DND-41 (cell line): ENCODE measurements at regions not wholly inside any gene's neighbourhood (a gene's known extent, or its start where the extent isn't known, plus 50 kb on each side); places are given as distances from the start of the nearest gene placed in this dataset.

Experiments used
- ATAC-seq: fragments of 200-7000 bp; cut with Tn5 transposase; 3 replicates; pipeline ENCODE4 v1.9.1; 2021; ENCODE audit warnings: low read depth; ENCODE audit not compliant: insufficient read depth
- DNase-seq: peaks from one replicate; pipeline ENCODE4 v3.0.0-alpha.2; 2020
- H2AFZ ChIP-seq: 2 replicates; pipeline ENCODE4 v1.6.0; 2012; ENCODE audit warnings: low read depth, low read length
- H3K27ac ChIP-seq: 2 replicates; pipeline ENCODE4 v1.5.1; 2012; ENCODE audit warnings: low read length, inconsistent platforms
- H3K27me3 ChIP-seq: fragments of 200-600 bp; sonication (generic); 2 replicates; pipeline ENCODE4 v1.6.0; 2012; ENCODE audit warnings: low read length, mild to moderate bottlenecking, inconsistent platforms; ENCODE audit not compliant: insufficient read depth, poor library complexity
- H3K36me3 ChIP-seq: 2 replicates; pipeline ENCODE4 v1.5.1; 2012; ENCODE audit warnings: low read length, inconsistent platforms; ENCODE audit not compliant: insufficient read depth
- H3K4me1 ChIP-seq: 2 replicates; pipeline ENCODE4 v1.5.1; 2012; ENCODE audit warnings: mild to moderate bottlenecking, low read length; ENCODE audit not compliant: insufficient read depth
- H3K4me2 ChIP-seq: 2 replicates; pipeline ENCODE4 v1.6.0; 2012; ENCODE audit warnings: mild to moderate bottlenecking, moderate library complexity, low read length, inconsistent platforms; ENCODE audit not compliant: insufficient read depth
- H3K4me3 ChIP-seq, 2 experiments: fragments of 200-600 bp in 1 of 2; shearing (Covaris generic) in 1 of 2; 2 replicates each; pipeline ENCODE4 v1.5.1; 2012 to 2016; ENCODE audit warnings: inconsistent platforms in 2 of 2, low read length in 2 of 2, mild to moderate bottlenecking in 2 of 2, low read depth in 1 of 2, moderate library complexity in 1 of 2
- H3K79me2 ChIP-seq: 2 replicates; pipeline ENCODE4 v1.6.0; 2012; ENCODE audit warnings: low read length, inconsistent platforms; ENCODE audit not compliant: insufficient read depth
- H3K9ac ChIP-seq: 2 replicates; pipeline ENCODE4 v1.6.0; 2012; ENCODE audit warnings: low read depth, mild to moderate bottlenecking, inconsistent platforms, low read length, moderate library complexity
- H3K9me3 ChIP-seq: 2 replicates; pipeline ENCODE4 v1.5.1; 2012; ENCODE audit warnings: low read length, moderate library complexity, mild to moderate bottlenecking, inconsistent platforms; ENCODE audit not compliant: insufficient read depth, severe bottlenecking
- H4K20me1 ChIP-seq: 2 replicates; pipeline ENCODE4 v1.6.0; 2012; ENCODE audit warnings: low read length; ENCODE audit not compliant: insufficient read depth
- CTCF ChIP-seq: IDR thresholded peaks from 2 replicates; pipeline ENCODE4 v1.5.1; 2012; ENCODE audit warnings: borderline replicate concordance, low read length, moderate library complexity, mild to moderate bottlenecking; ENCODE audit not compliant: poor library complexity, severe bottlenecking; ENCODE audit errors: extremely low read depth
- EZH2 ChIP-seq: IDR thresholded peaks from 3 replicates; pipeline ENCODE4 v1.6.1; 2012; ENCODE audit warnings: borderline replicate concordance, low read depth, mild to moderate bottlenecking, moderate library complexity, low read length, inconsistent platforms; ENCODE audit not compliant: severe bottlenecking

- TF ChIP-seq EZH2 (no peak), CTCF (no peak)
- no peaks in the 10 kb centered on the region for H3K27me3 ChIP-seq
- H3K79me2 ChIP-seq, result no peaks in the 10 kb centered on the region
- H3K9me3 ChIP-seq, result no peaks in the 10 kb centered on the region
- ATAC-seq (no peak), DNase-seq (no peak)
- no peak overlapping the region for H3K27ac ChIP-seq
- no peak overlapping the region for H3K4me2 ChIP-seq
- H3K36me3 ChIP-seq, result no peaks in the 10 kb centered on the region
- H2AFZ ChIP-seq, result no peak overlapping the region
- no peak overlapping the region for H3K4me3 ChIP-seq
- no peaks in the 10 kb centered on the region for H4K20me1 ChIP-seq
- H3K9ac ChIP-seq, result no peak overlapping the region
- no peaks in the 10 kb centered on the region for H3K4me1 ChIP-seq
Observed at GRCh38 chr2:150588506-150588870, 101.0 kb upstream of the RND3 start.

GRCh38 chr2:150587547-150588505 is 100.4 kb upstream of the RND3 start:
- no peak overlapping the region for H3K27ac ChIP-seq
- TF ChIP-seq EZH2 (no peak), CTCF (no peak)
- H3K27me3 ChIP-seq, result no peaks in the 10 kb centered on the region
- no peaks in the 10 kb centered on the region for H4K20me1 ChIP-seq
- H3K36me3 ChIP-seq, result no peaks in the 10 kb centered on the region
- ATAC-seq, result no peak
- H3K9me3 ChIP-seq, result no peaks in the 10 kb centered on the region
- H3K4me3 ChIP-seq, result no peak overlapping the region
- no peak for DNase-seq
- no peak overlapping the region for H3K9ac ChIP-seq
- no peak overlapping the region for H3K4me2 ChIP-seq
- no peaks in the 10 kb centered on the region for H3K79me2 ChIP-seq
- no peaks in the 10 kb centered on the region for H3K4me1 ChIP-seq
- H2AFZ ChIP-seq, result no peak overlapping the region

GRCh38 chr2:150586858-150587257 is 99.4 kb upstream of the RND3 start:
- H3K4me3 ChIP-seq, result no peak overlapping the region
- no peaks in the 10 kb centered on the region for H3K27me3 ChIP-seq
- H3K9me3 ChIP-seq, result no peaks in the 10 kb centered on the region
- H3K79me2 ChIP-seq, result no peaks in the 10 kb centered on the region
- ATAC-seq (no peak), DNase-seq (no peak)
- no peak overlapping the region for H3K9ac ChIP-seq
- TF ChIP-seq EZH2, result no peak
- no peak for TF ChIP-seq CTCF
- no peak overlapping the region for H3K4me2 ChIP-seq
- H4K20me1 ChIP-seq, result no peaks in the 10 kb centered on the region
- no peaks in the 10 kb centered on the region for H3K4me1 ChIP-seq
- H3K27ac ChIP-seq, result no peak overlapping the region
- H3K36me3 ChIP-seq, result no peaks in the 10 kb centered on the region
- H2AFZ ChIP-seq, result no peak overlapping the region
